Liver (tissue), 8 donors: ENCODE measurements at regions not wholly inside any gene's neighbourhood (a gene's known extent, or its start where the extent isn't known, plus 50 kb on each side); places are given as distances from the start of the nearest gene placed in this dataset.

Experiments
- DNase-seq: peaks from one replicate; pipeline ENCODE4 v3.0.0-alpha.2; 2017; ENCODE audit warnings: low spot score
- H3K27ac ChIP-seq, 2 donors: one replicate each; pipeline ENCODE4 v1.7.0; 2013; ENCODE audit warnings: inconsistent platforms in 2 of 2, low read length in 2 of 2, control low read depth in 1 of 2, low read depth in 1 of 2, mild to moderate bottlenecking in 1 of 2
- H3K27me3 ChIP-seq, 4 donors: one replicate each; pipeline versions ENCODE4 v1.6.1 to v1.7.0; 2013; ENCODE audit warnings: low read length in 3 of 4, inconsistent platforms in 1 of 4, mild to moderate bottlenecking in 1 of 4, moderate library complexity in 1 of 4; ENCODE audit not compliant: control insufficient read depth in 4 of 4, insufficient read depth in 4 of 4
- H3K36me3 ChIP-seq, 4 donors: one replicate each; pipeline versions ENCODE4 v1.6.1 to v1.7.0; 2013; ENCODE audit warnings: low read length in 3 of 4, mild to moderate bottlenecking in 3 of 4, low read depth in 1 of 4, moderate library complexity in 1 of 4; ENCODE audit not compliant: control insufficient read depth in 4 of 4, insufficient read depth in 3 of 4
- H3K4me1 ChIP-seq, 4 donors: one replicate each; pipeline versions ENCODE4 v1.6.1 to v1.7.0; 2013; ENCODE audit warnings: low read length in 3 of 4, mild to moderate bottlenecking in 3 of 4, moderate library complexity in 1 of 4; ENCODE audit not compliant: control insufficient read depth in 4 of 4, insufficient read depth in 4 of 4
- H3K4me3 ChIP-seq, 3 donors: one replicate each; pipeline versions ENCODE4 v1.6.1 to v1.7.0; 2013; ENCODE audit warnings: low read length in 3 of 3, control low read depth in 1 of 3, low read depth in 1 of 3, mild to moderate bottlenecking in 1 of 3
- H3K9ac ChIP-seq, 2 donors: one replicate each; pipeline ENCODE4 v1.7.0; 2013; ENCODE audit warnings: low read length in 2 of 2, mild to moderate bottlenecking in 2 of 2, moderate library complexity in 2 of 2, control low read depth in 1 of 2, low read depth in 1 of 2
- H3K9me3 ChIP-seq, 4 donors: one replicate each; pipeline versions ENCODE4 v1.6.1 to v1.7.0; 2013; ENCODE audit warnings: low read length in 3 of 4; ENCODE audit not compliant: control insufficient read depth in 4 of 4
- ATF3 ChIP-seq: IDR thresholded peaks from 2 replicates; pipeline ENCODE4 v1.6.1; 2016; ENCODE audit warnings: antibody characterized with exemption
- CTCF ChIP-seq: fragments of 150-350 bp; IDR thresholded peaks from 2 replicates; pipeline ENCODE4 v1.5.1; 2017; ENCODE audit warnings: improper control_type of control experiment, low read depth, low read length; ENCODE audit not compliant: missing input control
- EGR1 ChIP-seq, 2 donors: IDR thresholded peaks; 2 replicates each; pipeline ENCODE4 v1.6.1; 2016 to 2018; ENCODE audit warnings: antibody characterized with exemption in 2 of 2, low read depth in 2 of 2
- FOXA1 ChIP-seq: IDR thresholded peaks from 2 replicates; pipeline ENCODE4 v1.6.1; 2016; ENCODE audit warnings: antibody characterized with exemption
- FOXA2 ChIP-seq: IDR thresholded peaks from 2 replicates; pipeline ENCODE4 v1.6.1; 2016; ENCODE audit warnings: antibody characterized with exemption
- GABPA ChIP-seq, 2 donors: IDR thresholded peaks in 1 of 2; conservative IDR thresholded peaks in 1 of 2; 2 replicates each; pipeline ENCODE4 v1.6.1; 2016; ENCODE audit warnings: antibody characterized with exemption in 2 of 2, mild to moderate bottlenecking in 1 of 2, moderate library complexity in 1 of 2
- HNF4A ChIP-seq, 2 donors: conservative IDR thresholded peaks; 2 replicates each; pipeline ENCODE4 v1.6.1; 2016; ENCODE audit warnings: antibody characterized with exemption in 2 of 2, mild to moderate bottlenecking in 2 of 2
- JUND ChIP-seq, 2 donors: IDR thresholded peaks; 2 replicates each; pipeline ENCODE4 v1.6.1; 2016; ENCODE audit warnings: antibody characterized with exemption in 2 of 2
- NR2F2 ChIP-seq: IDR thresholded peaks from 2 replicates; pipeline ENCODE4 v1.6.1; 2016; ENCODE audit warnings: antibody characterized with exemption
- RAD21 ChIP-seq, 2 donors: IDR thresholded peaks; 2 replicates each; pipeline ENCODE4 v1.6.1; 2016; ENCODE audit warnings: antibody characterized with exemption in 2 of 2, mild to moderate bottlenecking in 2 of 2
- REST ChIP-seq: IDR thresholded peaks from 2 replicates; pipeline ENCODE4 v1.6.1; 2016; ENCODE audit warnings: antibody characterized with exemption, mild to moderate bottlenecking
- SP1 ChIP-seq: IDR thresholded peaks from 2 replicates; pipeline ENCODE4 v1.6.1; 2018; ENCODE audit warnings: antibody characterized with exemption, mild to moderate bottlenecking
- TAF1 ChIP-seq: conservative IDR thresholded peaks from 2 replicates; pipeline ENCODE4 v1.6.1; 2016; ENCODE audit warnings: antibody characterized with exemption, mild to moderate bottlenecking
- WGBS: extraction: QIAGEN DNeasy Blood & Tissue Kit; methylation state at CpG from one replicate; pipeline ENCODE4 v1.1.7; 2013; 5-methylcytosine and 5-hydroxymethylcytosine counted together
- donor health status: healthy.
- donor health status: healthy.
- donor health status: healthy.
- donor health status: healthy.
- donor health status: healthy.

- TF ChIP-seq SP1 (no peak), REST (no peak), EGR1 (IDR thresholded peaks at IDR 0.05; ENCODE audit: low read depth in 2 of 2) (no peak), ATF3 (no peak), TAF1 (no peak)
- Histone ChIP-seq H3K9ac (no peak overlapping the region), H3K27ac (no peak overlapping the region), H3K9me3 (no peaks in the 10 kb centered on the region), H3K4me3 (no peak overlapping the region), H3K36me3 (no peaks in the 10 kb centered on the region), H3K27me3 (no peaks in the 10 kb centered on the region), H3K4me1 (no peaks in the 10 kb centered on the region)
- no peak for DNase-seq
- 66% methylated on average over 2 of the region's 2 CpGs for WGBS
These were observed 536.4 kb upstream of the NOVA1 start for GRCh38 chr14:27134200-27134599.

- no peak overlapping the region for H3K4me3 ChIP-seq
- H3K27ac ChIP-seq, result no peak overlapping the region
- WGBS, result 77% methylated on average over 1 of the region's 1 CpG
- TF ChIP-seq JUND (IDR thresholded peaks at IDR 0.05) (no peak), HNF4A (conservative IDR thresholded peaks at IDR 0.05) (no peak), ATF3 (no peak), FOXA2 (no peak), RAD21 (IDR thresholded peaks at IDR 0.05) (no peak), CTCF (no peak)
- H3K4me1 ChIP-seq, result no peaks in the 10 kb centered on the region
- no peak for DNase-seq
- no peaks in the 10 kb centered on the region for H3K9me3 ChIP-seq
- H3K9ac ChIP-seq, result no peak overlapping the region
- H3K36me3 ChIP-seq, result no peaks in the 10 kb centered on the region
- no peaks in the 10 kb centered on the region for H3K27me3 ChIP-seq
These were observed 547.3 kb upstream of the NOVA1 start for GRCh38 chr14:27145170-27145569.

GRCh38 chr14:27148143-27148542, 550.3 kb upstream of the NOVA1 start:
- no peak overlapping the region for H3K9ac ChIP-seq
- H3K36me3 ChIP-seq, result no peaks in the 10 kb centered on the region
- DNase-seq, result no peak
- no peak overlapping the region for H3K4me3 ChIP-seq
- no peaks in the 10 kb centered on the region for H3K27me3 ChIP-seq
- H3K4me1 ChIP-seq, result no peaks in the 10 kb centered on the region
- TF ChIP-seq NR2F2 (no peak), JUND (IDR thresholded peaks at IDR 0.05) (no peak), FOXA1 (no peak), RAD21 (IDR thresholded peaks at IDR 0.05) (no peak), GABPA (IDR thresholded peaks at IDR 0.05 in 1 of 2, conservative IDR thresholded peaks at IDR 0.05 in 1 of 2) (no peak), ATF3 (no peak)
- no peak overlapping the region for H3K27ac ChIP-seq
- H3K9me3 ChIP-seq, result no peaks in the 10 kb centered on the region
